ENCODE measurements at regions not wholly inside any gene's neighbourhood (a gene's known extent, or its start where the extent isn't known, plus 50 kb on each side); places are given as distances from the start of the nearest gene placed in this dataset.
"Not testable (repeated sequence)": the region's sequence is repeated elsewhere in the genome, so short reads cannot be mapped to it uniquely, and the experiment has no call there.

DNA sequence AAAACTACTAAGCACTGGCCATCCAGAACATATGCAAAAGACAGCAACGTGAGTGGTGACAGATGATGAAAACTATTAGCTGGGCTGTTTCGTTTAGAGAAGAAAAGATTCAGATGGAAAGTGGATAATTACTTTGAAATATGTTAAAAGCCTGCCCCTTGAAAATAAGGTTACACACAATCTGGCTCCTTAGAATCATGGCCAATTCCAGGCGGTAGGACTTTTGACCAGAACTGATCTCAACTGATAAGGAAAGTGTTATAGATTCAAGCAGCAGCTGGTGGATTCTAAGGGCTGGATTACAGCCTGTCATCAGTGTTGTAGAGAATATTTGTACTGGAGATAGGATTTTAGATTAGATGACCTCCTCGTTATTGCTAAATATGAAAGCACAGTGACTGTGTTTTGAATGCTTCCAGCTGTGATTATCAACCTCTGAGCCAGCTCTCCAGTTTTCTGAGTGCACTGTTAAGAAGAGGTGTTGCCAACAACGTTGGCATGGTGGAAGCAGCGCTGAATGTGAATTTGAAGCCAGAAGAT lies 75.1 kb downstream of the KBTBD2 start:
- H3K4me3 ChIP-seq; H3K9me3 ChIP-seq; H3K36me3 ChIP-seq; intact Hi-C loops (cut with DNase I); H3K4me1 ChIP-seq; H3K27ac ChIP-seq; H3K27me3 ChIP-seq; DNase-seq (ENCODE audit: extremely low spot score in 2 of 2): not testable (repeated sequence)

DNA sequence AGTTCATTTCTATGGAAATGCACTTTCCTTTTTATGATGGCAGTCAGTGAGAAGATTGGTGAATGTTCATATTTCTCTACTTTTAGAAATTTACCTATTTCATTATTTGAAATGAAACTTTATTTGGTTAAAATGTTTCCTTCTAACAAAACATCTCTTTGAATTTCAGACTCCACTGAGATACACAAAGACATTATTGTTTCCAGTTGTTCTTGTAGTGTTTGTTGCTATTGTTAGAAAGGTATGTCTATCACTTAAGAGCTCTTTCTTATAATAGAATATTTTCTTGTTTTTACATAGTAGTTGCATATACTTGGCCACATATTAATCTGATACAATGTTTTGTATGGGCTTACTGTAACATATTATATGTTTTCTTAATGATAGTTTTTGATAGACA lies 76.8 kb downstream of the KBTBD2 start:
- H3K4me1 ChIP-seq; DNase-seq (ENCODE audit: extremely low spot score in 2 of 2); H3K36me3 ChIP-seq; intact Hi-C loops (cut with DNase I); H3K27me3 ChIP-seq; H3K9me3 ChIP-seq; H3K27ac ChIP-seq; H3K4me3 ChIP-seq: not testable (repeated sequence)

DNA sequence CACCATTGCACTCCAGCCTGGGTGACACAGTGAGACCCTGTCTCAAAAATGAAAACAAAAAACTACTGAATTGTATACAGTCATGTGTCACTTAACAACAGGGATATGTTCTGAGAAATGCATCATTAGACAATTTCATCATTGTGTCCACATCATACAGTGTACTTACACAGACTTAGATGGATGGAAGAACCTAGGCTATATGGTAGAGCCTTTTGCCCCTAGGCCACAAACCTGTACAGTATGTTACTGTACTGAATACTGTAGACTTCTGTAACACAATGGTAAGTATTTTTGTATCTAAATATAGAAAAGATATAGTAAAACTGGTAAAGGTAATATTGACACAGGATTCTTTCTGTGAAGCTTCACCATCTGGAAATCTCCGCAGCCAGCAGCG lies 81.7 kb downstream of the KBTBD2 start:
- intact Hi-C loops (cut with DNase I) = no loop called here
- H3K36me3 ChIP-seq = no peaks in the 10 kb centered on the region
- no peak overlapping the region for H3K27ac ChIP-seq
- no peak for DNase-seq (ENCODE audit: extremely low spot score in 2 of 2)
- no peaks in the 10 kb centered on the region for H3K4me1 ChIP-seq
- no peaks in the 10 kb centered on the region for H3K27me3 ChIP-seq
- TF ChIP-seq POLR2A (IDR thresholded peaks at IDR 0.05) = no peak
- TF ChIP-seq POLR2AphosphoS5 (IDR thresholded peaks at IDR 0.05; ENCODE audit: insufficient read depth in 1 of 2, low read depth in 1 of 2) = no peak
- TF ChIP-seq, protein P1, sequence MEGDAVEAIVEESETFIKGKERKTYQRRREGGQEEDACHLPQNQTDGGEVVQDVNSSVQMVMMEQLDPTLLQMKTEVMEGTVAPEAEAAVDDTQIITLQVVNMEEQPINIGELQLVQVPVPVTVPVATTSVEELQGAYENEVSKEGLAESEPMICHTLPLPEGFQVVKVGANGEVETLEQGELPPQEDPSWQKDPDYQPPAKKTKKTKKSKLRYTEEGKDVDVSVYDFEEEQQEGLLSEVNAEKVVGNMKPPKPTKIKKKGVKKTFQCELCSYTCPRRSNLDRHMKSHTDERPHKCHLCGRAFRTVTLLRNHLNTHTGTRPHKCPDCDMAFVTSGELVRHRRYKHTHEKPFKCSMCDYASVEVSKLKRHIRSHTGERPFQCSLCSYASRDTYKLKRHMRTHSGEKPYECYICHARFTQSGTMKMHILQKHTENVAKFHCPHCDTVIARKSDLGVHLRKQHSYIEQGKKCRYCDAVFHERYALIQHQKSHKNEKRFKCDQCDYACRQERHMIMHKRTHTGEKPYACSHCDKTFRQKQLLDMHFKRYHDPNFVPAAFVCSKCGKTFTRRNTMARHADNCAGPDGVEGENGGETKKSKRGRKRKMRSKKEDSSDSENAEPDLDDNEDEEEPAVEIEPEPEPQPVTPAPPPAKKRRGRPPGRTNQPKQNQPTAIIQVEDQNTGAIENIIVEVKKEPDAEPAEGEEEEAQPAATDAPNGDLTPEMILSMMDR (IDR thresholded peaks at IDR 0.05) = no peak
- no peak overlapping the region for H3K4me3 ChIP-seq
- no peaks in the 10 kb centered on the region for H3K9me3 ChIP-seq

DNA sequence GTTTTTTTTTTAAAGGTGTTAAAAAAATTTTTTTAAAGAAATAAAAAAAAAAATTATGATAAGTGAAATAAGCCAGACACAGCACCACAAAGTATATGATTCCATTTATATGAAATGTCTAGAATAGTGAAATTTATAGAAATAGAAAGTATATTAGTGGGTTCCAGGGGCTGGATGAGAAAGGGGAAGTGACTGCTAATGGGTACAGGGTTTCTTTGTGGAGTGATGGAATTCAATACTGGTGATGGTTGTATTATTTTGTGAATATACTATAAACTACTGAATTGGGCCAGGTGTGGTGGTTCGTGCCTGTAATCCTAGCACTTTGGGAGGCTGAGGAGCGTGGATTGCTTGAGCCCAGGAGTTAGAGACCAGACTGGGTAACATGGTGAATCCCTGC lies 82.2 kb downstream of the KBTBD2 start:
- DNase-seq (ENCODE audit: extremely low spot score in 2 of 2) = no peak
- H3K4me1 ChIP-seq = no peaks in the 10 kb centered on the region
- intact Hi-C loops (cut with DNase I) = no loop called here
- H3K36me3 ChIP-seq = no peaks in the 10 kb centered on the region
- no peaks in the 10 kb centered on the region for H3K9me3 ChIP-seq
- H3K27ac ChIP-seq = no peak overlapping the region
- H3K27me3 ChIP-seq = no peaks in the 10 kb centered on the region
- TF ChIP-seq POLR2AphosphoS5 (IDR thresholded peaks at IDR 0.05; ENCODE audit: insufficient read depth in 1 of 2, low read depth in 1 of 2) (no peak), POLR2A (IDR thresholded peaks at IDR 0.05) (no peak)
- TF ChIP-seq, protein P1 (IDR thresholded peaks at IDR 0.05) = no peak
- no peak overlapping the region for H3K4me3 ChIP-seq

DNA sequence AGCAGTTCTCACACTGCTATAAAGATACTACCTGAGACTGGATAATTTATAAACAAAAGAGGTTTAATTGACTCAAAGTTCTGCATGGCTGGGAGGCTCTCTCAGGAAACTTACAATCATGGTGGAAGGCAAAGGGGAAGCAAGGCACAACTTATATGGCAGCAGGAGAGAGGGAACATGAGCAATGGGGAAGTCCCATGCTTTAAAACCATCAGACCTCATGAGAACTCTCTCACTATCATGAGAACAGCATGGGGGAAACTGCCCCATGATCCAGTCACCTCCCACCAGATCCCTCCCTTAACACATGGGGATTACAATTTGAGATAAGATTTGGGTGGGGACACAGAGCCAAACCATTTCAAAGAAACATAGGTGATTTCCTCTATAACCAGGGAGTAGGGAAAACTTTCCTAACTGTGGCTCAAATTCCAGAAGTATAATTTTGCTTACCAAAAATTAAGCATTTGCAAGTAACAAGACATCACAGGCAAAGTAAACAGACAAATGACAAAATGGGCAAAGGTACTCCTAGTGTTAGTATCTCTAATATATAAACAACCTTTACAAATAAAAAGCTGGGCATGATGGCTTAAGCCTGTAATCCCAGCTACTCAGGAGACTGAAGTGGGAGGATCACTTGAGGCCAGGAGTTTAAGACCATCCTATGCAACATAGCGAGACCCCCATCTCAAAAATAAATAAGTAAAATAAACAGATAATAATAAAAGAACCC lies 88.0 kb downstream of the KBTBD2 start:
- TF ChIP-seq POLR2AphosphoS5 (IDR thresholded peaks at IDR 0.05; ENCODE audit: insufficient read depth in 1 of 2, low read depth in 1 of 2) (no peak), POLR2A (IDR thresholded peaks at IDR 0.05) (no peak)
- TF ChIP-seq, protein P1 (IDR thresholded peaks at IDR 0.05) = no peak
- intact Hi-C loops (cut with DNase I) = no loop called here
- no peaks in the 10 kb centered on the region for H3K36me3 ChIP-seq
- H3K4me3 ChIP-seq = no peak overlapping the region
- no peak overlapping the region for H3K27ac ChIP-seq
- no peaks in the 10 kb centered on the region for H3K27me3 ChIP-seq
- H3K9me3 ChIP-seq = no peaks in the 10 kb centered on the region
- DNase-seq (ENCODE audit: extremely low spot score in 2 of 2) = no peak
- H3K4me1 ChIP-seq = no peaks in the 10 kb centered on the region

DNA sequence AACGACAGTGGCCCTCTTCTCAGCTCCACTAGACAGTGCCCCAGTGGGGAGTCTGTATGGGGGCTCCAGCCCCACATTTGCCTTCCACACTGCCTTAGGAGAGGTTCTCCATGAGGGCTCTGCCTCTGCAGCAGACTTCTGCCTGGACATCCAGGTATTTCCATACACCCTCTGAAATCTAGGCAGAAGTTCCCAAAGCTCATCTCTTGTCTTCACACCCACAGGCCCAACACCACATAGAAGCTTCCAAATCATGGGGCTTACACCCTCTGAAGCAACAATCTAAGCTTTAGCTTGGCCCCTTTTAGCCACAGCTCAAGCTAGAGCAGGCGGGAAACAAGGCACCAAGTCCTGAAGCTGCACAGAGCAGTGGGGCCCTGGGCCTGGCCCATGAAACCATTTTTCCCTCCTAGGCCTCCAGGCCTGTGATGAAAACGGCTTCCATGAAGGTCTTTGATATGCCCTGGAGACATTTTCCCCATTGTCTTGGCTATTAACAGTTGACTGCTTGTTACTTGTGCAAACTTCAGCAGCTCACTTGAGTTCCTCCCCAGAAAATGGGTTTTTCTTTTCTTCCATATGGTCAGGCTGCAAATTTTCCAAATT lies 89.2 kb downstream of the KBTBD2 start:
- no peaks in the 10 kb centered on the region for H3K27me3 ChIP-seq
- no peaks in the 10 kb centered on the region for H3K36me3 ChIP-seq
- no peak overlapping the region for H3K4me3 ChIP-seq
- no peaks in the 10 kb centered on the region for H3K9me3 ChIP-seq
- intact Hi-C loops (cut with DNase I) = no loop called here
- H3K27ac ChIP-seq = no peak overlapping the region
- TF ChIP-seq POLR2AphosphoS5 (IDR thresholded peaks at IDR 0.05; ENCODE audit: insufficient read depth in 1 of 2, low read depth in 1 of 2) (no peak), POLR2A (IDR thresholded peaks at IDR 0.05) (no peak)
- TF ChIP-seq, protein P1 (IDR thresholded peaks at IDR 0.05) = no peak
- no peak for DNase-seq (ENCODE audit: extremely low spot score in 2 of 2)
- no peaks in the 10 kb centered on the region for H3K4me1 ChIP-seq

DNA sequence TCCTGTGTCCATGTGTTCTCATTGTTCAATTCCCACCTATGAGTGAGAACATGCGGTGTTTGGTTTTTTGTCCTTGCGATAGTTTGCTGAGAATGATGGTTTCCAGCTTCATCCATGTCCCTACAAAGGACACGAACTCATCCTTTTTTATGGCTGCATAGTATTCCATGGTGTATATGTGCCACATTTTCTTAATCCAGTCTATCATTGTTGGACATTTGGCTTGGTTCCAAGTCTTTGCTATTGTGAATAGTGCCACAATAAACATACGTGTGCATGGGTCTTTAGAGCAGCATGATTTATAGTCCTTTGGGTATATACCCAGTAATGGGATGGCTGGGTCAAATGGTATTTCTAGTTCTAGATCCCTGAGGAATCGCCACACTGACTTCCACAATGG lies 98.5 kb downstream of the KBTBD2 start:
- DNase-seq (ENCODE audit: extremely low spot score in 2 of 2); H3K9me3 ChIP-seq; intact Hi-C loops (cut with DNase I); H3K27ac ChIP-seq; H3K36me3 ChIP-seq; H3K4me1 ChIP-seq; H3K4me3 ChIP-seq; H3K27me3 ChIP-seq: not testable (repeated sequence)

DNA sequence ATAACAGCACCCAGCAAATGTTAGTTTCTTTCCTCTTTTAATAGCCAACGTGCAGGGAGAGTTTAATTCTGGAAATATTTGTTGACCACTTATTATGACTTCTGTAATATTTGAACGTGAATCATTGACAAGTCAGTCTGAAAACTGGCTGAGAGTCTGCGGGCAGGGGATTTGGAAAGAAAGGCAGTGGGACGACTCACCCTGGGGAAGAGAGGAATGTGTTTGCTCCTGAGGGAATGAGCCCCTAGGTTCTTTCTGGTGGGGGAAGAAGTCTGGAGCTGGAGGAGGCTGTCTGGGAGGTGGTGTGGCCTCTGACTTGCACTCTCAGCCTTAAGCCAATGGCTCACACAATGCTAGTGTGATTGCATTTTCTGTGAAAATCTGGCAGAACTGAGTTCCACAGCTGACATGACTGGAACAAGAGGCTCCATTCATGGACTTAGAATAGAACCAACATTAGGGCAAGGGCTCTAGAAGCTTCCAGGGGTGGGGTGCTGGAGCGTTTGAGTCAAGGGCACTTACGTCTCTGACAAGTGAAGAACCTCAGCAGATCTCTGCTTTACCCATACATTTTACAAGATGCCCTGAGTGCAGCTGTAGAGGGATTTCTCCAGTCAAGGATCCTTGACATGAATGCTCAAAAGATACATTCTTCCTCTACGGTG lies 100.7 kb downstream of the KBTBD2 start:
- H3K36me3 ChIP-seq; DNase-seq (ENCODE audit: extremely low spot score in 2 of 2); H3K27ac ChIP-seq; H3K9me3 ChIP-seq; intact Hi-C loops (cut with DNase I); H3K4me1 ChIP-seq; H3K4me3 ChIP-seq; H3K27me3 ChIP-seq: not testable (repeated sequence)
